Astrocyte of the spinal cord (primary cell): ENCODE measurements at regions not wholly inside any gene's neighbourhood (a gene's known extent, or its start where the extent isn't known, plus 50 kb on each side); places are given as distances from the start of the nearest gene placed in this dataset.
A peak's percentile ranks its signal among the peaks of the same experiment; 100 is the strongest.

Source experiments
- DNase-seq: peaks from one replicate; pipeline ENCODE4 v3.0.0; 2011; ENCODE audit warnings: low read depth, low spot score
- H3K4me3 ChIP-seq: 2 replicates; pipeline ENCODE4 v1.5.1; 2011; ENCODE audit warnings: low read depth, mild to moderate bottlenecking, low read length, moderate library complexity
- in situ Hi-C: cut with HindIII; loops from 2 replicates; pipeline ENCODE4 v1.10.0; 2017; ENCODE audit warnings: low sequenced_read_pairs
- TF ChIP-seq, protein P1 (sequence below): IDR thresholded peaks from 2 replicates; pipeline ENCODE4 v1.5.1; 2012; ENCODE audit warnings: low read depth, mild to moderate bottlenecking, low read length, inconsistent platforms

DNA sequence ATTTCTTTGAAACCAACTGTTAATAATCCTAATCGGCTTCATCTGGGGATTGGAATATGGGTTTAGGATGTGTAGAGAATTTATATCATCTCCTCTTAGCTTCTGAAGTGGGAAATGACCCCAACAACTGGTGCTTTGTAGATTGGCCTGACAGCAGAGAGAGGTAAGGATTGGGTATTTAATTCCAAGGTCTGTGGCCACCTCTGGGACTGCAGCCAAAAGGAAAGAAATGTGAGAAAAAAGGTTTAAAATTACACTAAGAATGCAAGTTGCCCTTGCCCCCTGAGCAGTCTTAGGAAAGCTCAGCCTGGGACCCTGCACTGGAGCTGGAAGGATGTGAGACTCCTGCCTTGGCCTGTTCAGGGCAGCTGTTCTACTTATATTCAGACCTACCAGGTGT is 157.1 kb downstream of the FTCDNL1 start:
- TF ChIP-seq, protein P1, sequence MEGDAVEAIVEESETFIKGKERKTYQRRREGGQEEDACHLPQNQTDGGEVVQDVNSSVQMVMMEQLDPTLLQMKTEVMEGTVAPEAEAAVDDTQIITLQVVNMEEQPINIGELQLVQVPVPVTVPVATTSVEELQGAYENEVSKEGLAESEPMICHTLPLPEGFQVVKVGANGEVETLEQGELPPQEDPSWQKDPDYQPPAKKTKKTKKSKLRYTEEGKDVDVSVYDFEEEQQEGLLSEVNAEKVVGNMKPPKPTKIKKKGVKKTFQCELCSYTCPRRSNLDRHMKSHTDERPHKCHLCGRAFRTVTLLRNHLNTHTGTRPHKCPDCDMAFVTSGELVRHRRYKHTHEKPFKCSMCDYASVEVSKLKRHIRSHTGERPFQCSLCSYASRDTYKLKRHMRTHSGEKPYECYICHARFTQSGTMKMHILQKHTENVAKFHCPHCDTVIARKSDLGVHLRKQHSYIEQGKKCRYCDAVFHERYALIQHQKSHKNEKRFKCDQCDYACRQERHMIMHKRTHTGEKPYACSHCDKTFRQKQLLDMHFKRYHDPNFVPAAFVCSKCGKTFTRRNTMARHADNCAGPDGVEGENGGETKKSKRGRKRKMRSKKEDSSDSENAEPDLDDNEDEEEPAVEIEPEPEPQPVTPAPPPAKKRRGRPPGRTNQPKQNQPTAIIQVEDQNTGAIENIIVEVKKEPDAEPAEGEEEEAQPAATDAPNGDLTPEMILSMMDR, result no peak
- H3K4me3 ChIP-seq, result no peak overlapping the region
- in situ Hi-C loops, result no loop called here
- DNase-seq, result no peak

DNA sequence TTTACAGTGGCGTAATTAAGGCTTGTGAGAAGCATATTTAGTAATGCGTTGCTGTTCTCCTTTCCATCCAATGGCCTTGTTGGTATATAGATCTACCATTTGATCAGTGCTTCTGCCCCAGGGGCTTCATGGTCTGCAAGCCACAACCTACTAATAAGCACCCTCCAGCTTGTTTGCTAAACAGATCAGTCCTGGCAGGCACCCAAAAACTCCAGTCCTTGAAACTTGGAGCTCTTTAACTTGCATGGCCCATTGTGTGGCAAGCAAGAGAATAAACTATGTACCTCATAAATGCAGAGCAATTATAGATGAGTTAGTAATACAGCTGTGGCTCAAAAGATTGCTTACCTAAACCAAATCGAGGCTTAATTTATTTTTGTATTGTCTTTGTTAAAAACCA is 158.5 kb downstream of the FTCDNL1 start:
- DNase-seq, result peak; percentile 11
- in situ Hi-C loops, result no loop called here
- TF ChIP-seq, protein P1, result no peak
- no peak overlapping the region for H3K4me3 ChIP-seq

GRCh38 chr2:199690225-199690624 is 160.8 kb downstream of the FTCDNL1 start:
- in situ Hi-C loops, result no loop called here
- no peak overlapping the region for H3K4me3 ChIP-seq
- TF ChIP-seq, protein P1, result no peak
- no peak for DNase-seq

DNA sequence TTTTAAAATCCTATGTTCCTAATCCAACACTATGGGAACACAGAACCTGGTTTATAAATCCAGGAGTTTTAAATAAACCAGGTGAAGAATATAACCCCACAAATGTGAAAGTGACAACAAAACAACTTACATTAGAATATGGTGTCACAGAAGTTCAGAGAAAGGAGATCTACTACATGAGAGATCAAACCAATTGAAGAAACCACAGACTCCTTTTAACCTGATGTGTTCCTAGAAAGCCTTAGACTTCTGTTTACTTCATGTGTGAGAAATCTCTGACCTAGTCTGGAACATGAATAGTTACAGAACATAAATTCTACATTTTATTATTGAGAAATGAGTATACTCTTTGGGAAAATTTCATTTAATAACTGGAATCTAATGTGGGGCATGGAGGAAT is 165.3 kb downstream of the FTCDNL1 start:
- in situ Hi-C loops, result no loop called here
- H3K4me3 ChIP-seq, result no peak overlapping the region
- DNase-seq, result no peak
- TF ChIP-seq, protein P1, result no peak

DNA sequence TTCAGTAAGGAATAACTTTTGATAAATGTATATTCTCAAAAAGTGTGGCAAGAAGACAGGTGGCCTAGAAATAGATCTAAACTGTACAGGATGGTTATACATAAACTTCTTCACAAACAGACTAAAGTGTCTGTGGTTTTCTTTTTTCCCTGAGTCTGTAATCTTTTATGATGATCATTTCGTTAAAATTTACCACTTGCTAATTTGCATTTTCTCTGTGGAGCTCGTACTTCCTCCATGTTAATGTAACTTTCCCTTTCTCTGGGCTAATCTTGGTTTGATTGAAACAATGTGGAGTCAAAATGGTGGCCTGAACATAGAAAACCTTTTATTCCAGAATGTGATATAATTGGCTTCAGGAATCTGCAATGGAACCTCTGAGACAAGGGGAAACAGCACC is 166.2 kb downstream of the FTCDNL1 start:
- in situ Hi-C loops, result no loop called here
- no peak for DNase-seq
- TF ChIP-seq, protein P1, result no peak
- H3K4me3 ChIP-seq, result no peak overlapping the region

DNA sequence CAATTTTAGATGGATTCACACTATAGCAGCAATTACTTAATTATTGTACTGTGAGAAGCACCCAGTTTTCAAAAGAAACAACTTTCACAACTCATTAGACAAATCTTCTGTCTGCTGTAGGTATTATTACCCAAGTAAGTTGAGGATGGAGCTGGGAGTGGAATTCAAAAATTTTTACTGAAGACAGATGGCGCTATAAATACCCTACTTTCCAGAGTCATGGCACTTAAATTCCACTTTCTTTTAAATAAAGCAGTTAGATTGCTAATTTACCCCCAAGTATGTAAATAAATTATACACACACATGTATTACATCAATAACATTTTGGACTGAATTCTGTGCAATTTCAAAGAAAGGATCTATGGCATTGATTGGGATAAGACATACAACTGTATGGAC is 166.8 kb downstream of the FTCDNL1 start:
- DNase-seq, result no peak
- in situ Hi-C loops, result no loop called here
- TF ChIP-seq, protein P1, result no peak
- no peak overlapping the region for H3K4me3 ChIP-seq

DNA sequence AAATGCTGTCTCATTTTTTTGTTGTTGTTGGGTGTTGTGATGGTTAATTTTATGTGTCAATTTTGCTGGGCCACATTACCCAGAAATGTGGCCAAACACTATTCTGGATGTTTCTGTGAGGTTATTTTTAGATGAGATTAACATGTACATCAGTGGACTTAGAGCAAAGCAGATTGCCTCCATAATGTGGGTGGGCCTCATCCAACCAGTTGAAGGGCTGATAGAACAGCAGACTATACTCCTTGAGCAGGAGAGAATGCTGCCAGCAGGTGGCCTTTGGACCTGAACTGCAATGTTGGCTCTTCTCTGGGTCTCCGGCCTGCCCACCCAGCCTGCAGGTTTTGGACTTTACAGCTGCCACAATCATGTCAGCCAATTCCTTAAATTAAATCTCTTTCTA is 169.0 kb downstream of the FTCDNL1 start:
- TF ChIP-seq, protein P1, result no peak
- no peak overlapping the region for H3K4me3 ChIP-seq
- in situ Hi-C loops, result no loop called here
- DNase-seq, result no peak
